ENCODE measurements at regions not wholly inside any gene's neighbourhood (a gene's known extent, or its start where the extent isn't known, plus 50 kb on each side); places are given as distances from the start of the nearest gene placed in this dataset.

DNA sequence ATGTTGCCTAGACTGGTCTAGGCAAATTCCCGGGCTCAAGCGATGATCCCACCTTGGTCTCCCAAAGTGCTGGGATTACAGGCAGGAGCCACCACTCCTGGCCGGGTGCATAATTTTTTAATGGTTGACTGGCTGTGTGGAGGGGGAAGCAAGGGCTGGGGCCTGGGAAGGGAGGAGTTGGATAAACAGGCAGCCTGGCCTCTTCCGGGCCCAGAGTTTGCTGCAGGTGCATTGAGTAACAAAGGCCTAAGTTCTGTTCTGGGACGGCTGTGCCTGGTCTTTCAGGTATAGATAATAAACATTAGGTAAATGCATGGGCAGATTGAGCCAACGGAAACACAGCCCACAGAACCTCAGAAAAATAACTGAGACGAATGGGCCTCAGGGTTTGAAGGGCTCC lies 191.3 kb upstream of the TBX3 start:
- Histone ChIP-seq H2AFZ (ENCODE audit: low read length) (no peak overlapping the region), H3K36me3 (ENCODE audit: low read depth, low read length) (no peaks in the 10 kb centered on the region), H4K20me1 (ENCODE audit: low read length) (no peaks in the 10 kb centered on the region), H3K9me3 (ENCODE audit: low read length) (no peaks in the 10 kb centered on the region), H3K4me3 (ENCODE audit: low read length) (no peak overlapping the region), H3K4me2 (ENCODE audit: low read length) (no peak overlapping the region), H3K79me2 (ENCODE audit: low read length) (no peaks in the 10 kb centered on the region), H3K9ac (ENCODE audit: low read length) (no peak overlapping the region), H3K27me3 (ENCODE audit: low read length) (no peaks in the 10 kb centered on the region), H3K4me1 (ENCODE audit: insufficient read depth, low read length) (no peaks in the 10 kb centered on the region), H3F3A (ENCODE audit: low read length, unreplicated experiment) (no peaks in the 10 kb centered on the region), H3K27ac (ENCODE audit: low read length) (no peak overlapping the region), H3K9me2 (replicated peaks; ENCODE audit: low read length) (no peaks in the 10 kb centered on the region)
- BruUV-seq (replicated peaks): no TSS peak
- DNase-seq: no peak
- intact Hi-C loops (cut with micrococcal nuclease): no loop called here
- TF ChIP-seq, protein P1, sequence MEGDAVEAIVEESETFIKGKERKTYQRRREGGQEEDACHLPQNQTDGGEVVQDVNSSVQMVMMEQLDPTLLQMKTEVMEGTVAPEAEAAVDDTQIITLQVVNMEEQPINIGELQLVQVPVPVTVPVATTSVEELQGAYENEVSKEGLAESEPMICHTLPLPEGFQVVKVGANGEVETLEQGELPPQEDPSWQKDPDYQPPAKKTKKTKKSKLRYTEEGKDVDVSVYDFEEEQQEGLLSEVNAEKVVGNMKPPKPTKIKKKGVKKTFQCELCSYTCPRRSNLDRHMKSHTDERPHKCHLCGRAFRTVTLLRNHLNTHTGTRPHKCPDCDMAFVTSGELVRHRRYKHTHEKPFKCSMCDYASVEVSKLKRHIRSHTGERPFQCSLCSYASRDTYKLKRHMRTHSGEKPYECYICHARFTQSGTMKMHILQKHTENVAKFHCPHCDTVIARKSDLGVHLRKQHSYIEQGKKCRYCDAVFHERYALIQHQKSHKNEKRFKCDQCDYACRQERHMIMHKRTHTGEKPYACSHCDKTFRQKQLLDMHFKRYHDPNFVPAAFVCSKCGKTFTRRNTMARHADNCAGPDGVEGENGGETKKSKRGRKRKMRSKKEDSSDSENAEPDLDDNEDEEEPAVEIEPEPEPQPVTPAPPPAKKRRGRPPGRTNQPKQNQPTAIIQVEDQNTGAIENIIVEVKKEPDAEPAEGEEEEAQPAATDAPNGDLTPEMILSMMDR (conservative IDR thresholded peaks at IDR 0.05; ENCODE audit: low read depth, low read length): no peak
- TF ChIP-seq EZH2 (IDR thresholded peaks at IDR 0.05; ENCODE audit: low read length, unreplicated experiment) (no peak), EZH2phosphoT487 (IDR thresholded peaks at IDR 0.05; ENCODE audit: borderline replicate concordance, low read length) (no peak)
- ChIA-PET POLR2A (ENCODE audit: unreplicated experiment) (no interaction called here), CTCF (no interaction called here)
- ATAC-seq: no peak

DNA sequence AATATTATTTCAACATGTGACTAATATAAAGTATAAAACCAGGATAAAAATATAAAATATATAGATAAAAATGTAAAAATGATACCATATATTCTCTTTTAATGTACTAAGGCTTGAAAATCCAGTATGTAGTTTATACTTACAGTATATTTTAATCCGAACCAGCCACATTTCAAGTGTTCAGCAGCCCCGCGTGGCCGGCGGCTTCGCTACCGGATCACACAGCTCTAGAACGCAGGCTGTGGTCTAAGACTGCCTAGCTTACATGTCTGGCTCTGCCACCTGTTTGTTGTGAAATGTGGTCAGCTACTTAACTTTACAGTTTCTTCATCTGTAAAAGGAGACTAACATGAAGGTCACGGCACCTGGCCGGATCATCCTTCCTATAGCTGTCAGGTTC lies 189.7 kb upstream of the TBX3 start:
- Histone ChIP-seq H3K9me2 (replicated peaks; ENCODE audit: low read length) (no peaks in the 10 kb centered on the region), H3K9ac (ENCODE audit: low read length) (no peak overlapping the region), H3K27me3 (ENCODE audit: low read length) (no peaks in the 10 kb centered on the region), H2AFZ (ENCODE audit: low read length) (no peak overlapping the region), H3K36me3 (ENCODE audit: low read depth, low read length) (no peaks in the 10 kb centered on the region), H3K9me3 (ENCODE audit: low read length) (no peaks in the 10 kb centered on the region), H3K27ac (ENCODE audit: low read length) (no peak overlapping the region), H3K79me2 (ENCODE audit: low read length) (no peaks in the 10 kb centered on the region), H4K20me1 (ENCODE audit: low read length) (no peaks in the 10 kb centered on the region), H3F3A (ENCODE audit: low read length, unreplicated experiment) (no peaks in the 10 kb centered on the region), H3K4me2 (ENCODE audit: low read length) (no peak overlapping the region), H3K4me1 (ENCODE audit: insufficient read depth, low read length) (peaks cover 9% of the 10 kb centered on the region), H3K4me3 (ENCODE audit: low read length) (no peak overlapping the region)
- no peak for ATAC-seq
- ChIA-PET CTCF (no interaction called here), POLR2A (ENCODE audit: unreplicated experiment) (no interaction called here)
- no peak for DNase-seq
- intact Hi-C loops (cut with micrococcal nuclease): no loop called here
- no TSS peak for BruUV-seq (replicated peaks)
- TF ChIP-seq, protein P1 (conservative IDR thresholded peaks at IDR 0.05; ENCODE audit: low read depth, low read length): no peak
- TF ChIP-seq EZH2phosphoT487 (IDR thresholded peaks at IDR 0.05; ENCODE audit: borderline replicate concordance, low read length): no peak
- TF ChIP-seq EZH2 (IDR thresholded peaks at IDR 0.05; ENCODE audit: low read length, unreplicated experiment): no peak

DNA sequence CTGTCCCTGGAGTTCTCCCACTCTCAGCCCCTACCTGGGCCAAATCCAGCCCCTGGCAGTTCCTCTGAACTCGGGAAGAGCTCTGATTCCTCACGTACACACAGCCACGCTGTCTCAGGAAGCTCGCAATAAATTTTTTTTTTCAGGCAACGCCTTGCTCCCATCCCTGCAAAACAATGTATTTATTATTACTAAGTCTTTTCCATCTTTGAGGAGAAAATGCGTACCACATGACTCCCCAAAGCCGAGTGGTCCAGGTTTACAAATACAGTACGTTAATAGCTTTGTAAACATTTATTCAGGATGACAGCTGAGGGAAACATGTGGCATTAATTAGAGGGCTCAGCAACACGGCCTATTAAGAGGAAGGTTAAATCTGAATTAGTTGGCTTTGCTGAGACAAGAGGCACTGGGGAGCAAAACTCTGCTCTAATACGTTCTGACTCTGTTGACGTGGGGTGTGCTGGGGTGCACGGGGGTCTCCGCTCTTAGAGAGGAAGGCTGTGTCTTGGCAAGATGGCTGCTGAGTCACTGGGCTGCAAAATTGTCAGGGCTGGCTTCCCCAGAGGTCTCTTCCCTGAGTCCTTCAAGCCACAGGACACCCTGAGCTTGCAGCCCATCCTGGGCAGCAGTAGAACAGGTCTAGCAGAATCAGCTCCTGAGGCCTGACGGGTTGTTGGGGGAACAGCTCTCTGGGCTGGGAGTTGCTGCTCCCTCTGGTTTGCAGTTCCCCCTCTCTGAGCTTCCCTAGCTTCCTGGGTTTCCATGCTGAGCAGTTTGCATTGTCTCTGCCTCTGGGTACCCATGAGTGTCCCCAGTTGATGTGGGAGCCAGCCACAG lies 185.2 kb upstream of the TBX3 start:
- no peaks in the 10 kb centered on the region for H3K36me3 ChIP-seq (ENCODE audit: low read depth, low read length)
- H3K4me3 ChIP-seq (ENCODE audit: low read length): no peak overlapping the region
- ChIA-PET POLR2A (ENCODE audit: unreplicated experiment) (interaction anchor here (0.7 kb wide), 1 partner anchor 9 kb away, joined by 4 read pairs; no protein-coding TSS in a partner anchor), CTCF (interaction anchor here (0.6 kb wide), 1 partner anchor 392 kb away, joined by 4 read pairs; no protein-coding TSS in a partner anchor)
- peak; percentile 42 for DNase-seq
- TF ChIP-seq EZH2 (IDR thresholded peaks at IDR 0.05; ENCODE audit: low read length, unreplicated experiment): no peak
- TF ChIP-seq EZH2phosphoT487 (IDR thresholded peaks at IDR 0.05; ENCODE audit: borderline replicate concordance, low read length): no peak
- TF ChIP-seq, protein P1 (conservative IDR thresholded peaks at IDR 0.05; ENCODE audit: low read depth, low read length): no peak
- H3K4me1 ChIP-seq (ENCODE audit: insufficient read depth, low read length): peaks cover 10% of the 10 kb centered on the region
- no peak overlapping the region for H3K9ac ChIP-seq (ENCODE audit: low read length)
- no peak overlapping the region for H3K4me2 ChIP-seq (ENCODE audit: low read length)
- intact Hi-C loops (cut with micrococcal nuclease): no loop called here
- peak; percentile 75 for ATAC-seq
- H3F3A ChIP-seq (ENCODE audit: low read length, unreplicated experiment): no peaks in the 10 kb centered on the region
- peak overlapping the region; percentile 46 for H2AFZ ChIP-seq (ENCODE audit: low read length)
- H4K20me1 ChIP-seq (ENCODE audit: low read length): no peaks in the 10 kb centered on the region
- BruUV-seq (replicated peaks): no TSS peak
- H3K9me2 ChIP-seq (replicated peaks; ENCODE audit: low read length): no peaks in the 10 kb centered on the region
- no peaks in the 10 kb centered on the region for H3K79me2 ChIP-seq (ENCODE audit: low read length)
- no peaks in the 10 kb centered on the region for H3K27me3 ChIP-seq (ENCODE audit: low read length)
- H3K9me3 ChIP-seq (ENCODE audit: low read length): no peaks in the 10 kb centered on the region
- no peak overlapping the region for H3K27ac ChIP-seq (ENCODE audit: low read length)
